Kidney epithelial cell (primary cell): ENCODE measurements at regions not wholly inside any gene's neighbourhood (a gene's known extent, or its start where the extent isn't known, plus 50 kb on each side); places are given as distances from the start of the nearest gene placed in this dataset.
"Not testable (repeated sequence)": the region's sequence is repeated elsewhere in the genome, so short reads cannot be mapped to it uniquely, and the experiment has no call there.

Experiments used
- DNase-seq: peaks from one replicate; pipeline ENCODE4 v3.0.0-alpha.2; 2010; ENCODE audit warnings: low read depth
- H3K27me3 ChIP-seq: 2 replicates; pipeline ENCODE4 v1.6.0; 2011; ENCODE audit warnings: low read length; ENCODE audit not compliant: control insufficient read depth, insufficient read depth
- H3K36me3 ChIP-seq: 2 replicates; pipeline ENCODE4 v1.5.1; 2011; ENCODE audit warnings: low read length; ENCODE audit not compliant: control insufficient read depth, insufficient read depth
- H3K4me3 ChIP-seq: 2 replicates; pipeline ENCODE4 v1.5.1; 2011; ENCODE audit warnings: low read depth, mild to moderate bottlenecking, control low read depth, low read length
- TF ChIP-seq, protein P1 (sequence below): IDR thresholded peaks from 2 replicates; pipeline ENCODE4 v1.5.1; 2011; ENCODE audit warnings: mild to moderate bottlenecking, moderate library complexity, low read length, control low read depth, inconsistent platforms; ENCODE audit not compliant: insufficient read depth, poor library complexity, severe bottlenecking

- no peak for DNase-seq
- H3K4me3 ChIP-seq, result no peak overlapping the region
Observed at GRCh38 chr12:14076538-14076937, 95.1 kb upstream of the GRIN2B start.

DNA sequence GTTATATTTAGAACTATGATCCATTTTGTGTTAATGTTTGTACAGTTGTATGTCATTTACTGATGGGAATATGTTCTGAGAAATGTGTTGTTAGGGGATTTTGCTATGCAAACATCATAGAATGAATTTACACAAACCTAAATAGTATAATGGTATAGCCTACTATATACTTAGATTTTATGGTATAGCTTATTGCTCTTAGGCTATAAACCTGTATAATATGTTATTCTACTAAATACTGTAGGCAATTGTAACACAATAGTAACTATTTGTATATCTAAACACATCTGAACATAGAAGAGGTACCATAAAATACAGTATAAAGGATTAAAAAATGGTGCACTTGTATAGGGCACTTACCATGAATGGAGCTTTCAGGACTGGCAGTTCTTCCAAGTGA lies 105.4 kb upstream of the GRIN2B start:
- H3K27me3 ChIP-seq, result no peaks in the 10 kb centered on the region
- TF ChIP-seq, protein P1, sequence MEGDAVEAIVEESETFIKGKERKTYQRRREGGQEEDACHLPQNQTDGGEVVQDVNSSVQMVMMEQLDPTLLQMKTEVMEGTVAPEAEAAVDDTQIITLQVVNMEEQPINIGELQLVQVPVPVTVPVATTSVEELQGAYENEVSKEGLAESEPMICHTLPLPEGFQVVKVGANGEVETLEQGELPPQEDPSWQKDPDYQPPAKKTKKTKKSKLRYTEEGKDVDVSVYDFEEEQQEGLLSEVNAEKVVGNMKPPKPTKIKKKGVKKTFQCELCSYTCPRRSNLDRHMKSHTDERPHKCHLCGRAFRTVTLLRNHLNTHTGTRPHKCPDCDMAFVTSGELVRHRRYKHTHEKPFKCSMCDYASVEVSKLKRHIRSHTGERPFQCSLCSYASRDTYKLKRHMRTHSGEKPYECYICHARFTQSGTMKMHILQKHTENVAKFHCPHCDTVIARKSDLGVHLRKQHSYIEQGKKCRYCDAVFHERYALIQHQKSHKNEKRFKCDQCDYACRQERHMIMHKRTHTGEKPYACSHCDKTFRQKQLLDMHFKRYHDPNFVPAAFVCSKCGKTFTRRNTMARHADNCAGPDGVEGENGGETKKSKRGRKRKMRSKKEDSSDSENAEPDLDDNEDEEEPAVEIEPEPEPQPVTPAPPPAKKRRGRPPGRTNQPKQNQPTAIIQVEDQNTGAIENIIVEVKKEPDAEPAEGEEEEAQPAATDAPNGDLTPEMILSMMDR, result no peak
- no peaks in the 10 kb centered on the region for H3K36me3 ChIP-seq
- no peak overlapping the region for H3K4me3 ChIP-seq
- DNase-seq, result no peak

More at GRCh38 chr12:14076538-14076937, 95.1 kb upstream of the GRIN2B start:
- TF ChIP-seq, protein P1, result no peak
- no peaks in the 10 kb centered on the region for H3K27me3 ChIP-seq
- no peaks in the 10 kb centered on the region for H3K36me3 ChIP-seq

- Histone ChIP-seq H3K27me3 (no peaks in the 10 kb centered on the region), H3K4me3 (no peak overlapping the region), H3K36me3 (no peaks in the 10 kb centered on the region)
- DNase-seq, result no peak
- TF ChIP-seq, protein P1, result no peak
Observed at GRCh38 chr12:14099994-14100393, 118.6 kb upstream of the GRIN2B start.

DNA sequence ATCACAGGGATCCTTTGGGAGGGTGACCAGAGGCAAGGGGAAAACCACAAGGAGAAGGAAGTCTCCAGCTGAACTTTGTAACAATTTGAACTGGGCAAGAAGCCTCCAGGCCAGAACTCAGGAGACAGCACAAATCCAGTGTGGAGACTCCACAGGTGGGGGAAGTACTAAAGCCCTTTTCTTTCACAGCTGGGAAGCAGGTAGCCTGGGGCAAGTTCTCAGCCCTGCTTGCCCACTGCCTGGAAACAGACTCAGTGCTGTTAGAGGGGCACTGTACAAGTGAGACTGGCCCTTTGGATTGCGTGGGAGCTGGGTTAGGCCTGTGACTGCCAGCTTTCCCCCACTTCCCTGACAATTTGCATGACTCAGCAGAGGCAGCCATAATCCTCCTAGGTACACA lies 120.2 kb upstream of the GRIN2B start:
- not testable (repeated sequence) for DNase-seq, H3K4me3 ChIP-seq, H3K36me3 ChIP-seq, H3K27me3 ChIP-seq

- DNase-seq, result no peak
- Histone ChIP-seq H3K36me3 (no peaks in the 10 kb centered on the region), H3K4me3 (no peak overlapping the region), H3K27me3 (no peaks in the 10 kb centered on the region)
- TF ChIP-seq, protein P1, result peak; percentile 43
Observed at GRCh38 chr12:14111230-14111865, 129.9 kb upstream of the GRIN2B start.

DNA sequence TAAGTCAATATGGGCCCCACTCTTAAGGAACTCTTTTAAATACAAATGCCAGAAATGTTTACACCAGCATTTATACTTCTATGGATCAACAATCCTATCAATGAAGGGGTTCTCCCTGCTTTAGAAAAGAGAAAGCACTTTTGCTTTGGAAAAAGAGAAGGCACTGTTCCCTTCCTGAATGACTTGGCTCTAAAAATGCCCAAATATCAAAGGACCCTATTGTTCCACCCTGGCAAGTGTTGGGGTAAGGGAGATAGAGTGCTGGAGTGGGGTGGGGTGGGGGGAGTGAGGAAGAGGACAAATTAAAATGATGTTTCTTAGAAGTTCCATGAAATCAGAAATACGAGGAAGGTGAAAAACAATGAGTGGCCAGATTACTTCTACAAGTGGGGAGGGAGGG lies 131.6 kb upstream of the GRIN2B start:
- H3K36me3 ChIP-seq, result no peaks in the 10 kb centered on the region
- no peak for DNase-seq
- H3K4me3 ChIP-seq, result no peak overlapping the region
- H3K27me3 ChIP-seq, result no peaks in the 10 kb centered on the region
- TF ChIP-seq, protein P1, result no peak
